Activated CD8-positive, alpha-beta memory T cell treated with anti-CD3 and anti-CD28 coated beads, Interleukin-2, amount 50 U/mL, for 4 hours (primary cell): ENCODE measurements at regions not wholly inside any gene's neighbourhood (a gene's known extent, or its start where the extent isn't known, plus 50 kb on each side); places are given as distances from the start of the nearest gene placed in this dataset.

ENCODE experiments used
- DNase-seq: peaks from one replicate; pipeline ENCODE4 v3.0.0-alpha.2; 2020

DNA sequence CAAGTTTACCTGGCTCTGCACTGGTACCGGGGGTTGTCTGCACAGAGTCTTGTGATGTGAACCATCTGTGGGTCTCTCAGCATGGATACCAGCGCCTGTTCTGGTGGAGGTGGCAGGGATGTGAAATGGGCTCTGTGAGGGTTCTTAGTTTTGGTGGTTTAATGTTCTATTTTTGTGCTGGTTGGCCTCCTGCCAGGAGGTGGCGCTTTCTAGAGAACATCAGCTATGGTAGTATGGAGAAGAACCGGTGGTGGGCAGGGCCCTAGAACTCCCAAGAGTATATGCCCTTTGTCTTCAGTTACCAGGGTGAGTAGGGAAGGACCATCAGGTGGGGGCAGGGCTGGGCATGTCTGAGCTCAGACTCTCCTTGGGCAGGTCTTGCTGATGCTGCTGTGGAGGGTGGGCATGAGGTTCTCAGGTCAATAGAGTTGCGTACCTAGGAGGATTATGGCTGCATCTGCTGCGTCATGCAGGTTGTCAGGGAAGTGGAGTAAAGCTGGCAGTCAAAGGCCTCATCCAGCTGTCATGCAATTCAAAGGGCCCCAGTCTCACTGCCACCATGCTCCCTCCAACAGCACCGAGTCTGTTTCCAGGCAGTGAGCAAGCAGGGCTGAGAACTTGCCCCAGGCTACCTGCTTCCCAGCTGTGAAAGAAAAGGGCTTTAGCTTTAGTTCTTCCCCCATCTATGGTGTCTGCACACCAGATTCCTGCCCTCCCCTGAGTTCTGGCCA is 278.0 kb downstream of the METTL4 start:
- no peak for DNase-seq

DNA sequence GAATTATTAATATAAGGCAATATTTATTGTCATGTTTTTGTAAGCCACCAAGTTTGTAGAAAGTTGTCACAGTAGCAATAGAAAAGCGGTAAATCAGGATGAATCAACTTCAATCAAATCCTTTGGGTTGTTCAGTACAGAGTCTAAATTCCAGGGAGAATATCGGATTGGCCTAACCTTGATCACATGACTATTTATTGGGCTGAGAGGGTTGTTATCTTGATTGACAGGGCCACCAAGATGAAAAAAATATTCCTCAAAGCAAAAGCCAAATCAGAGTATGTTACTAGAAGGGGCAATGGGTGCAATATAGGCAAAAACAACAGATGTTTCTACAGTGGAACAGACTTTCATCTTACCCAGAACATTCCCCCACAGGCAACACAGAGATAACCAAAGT is 270.0 kb downstream of the METTL4 start:
- DNase-seq, result no peak

DNA sequence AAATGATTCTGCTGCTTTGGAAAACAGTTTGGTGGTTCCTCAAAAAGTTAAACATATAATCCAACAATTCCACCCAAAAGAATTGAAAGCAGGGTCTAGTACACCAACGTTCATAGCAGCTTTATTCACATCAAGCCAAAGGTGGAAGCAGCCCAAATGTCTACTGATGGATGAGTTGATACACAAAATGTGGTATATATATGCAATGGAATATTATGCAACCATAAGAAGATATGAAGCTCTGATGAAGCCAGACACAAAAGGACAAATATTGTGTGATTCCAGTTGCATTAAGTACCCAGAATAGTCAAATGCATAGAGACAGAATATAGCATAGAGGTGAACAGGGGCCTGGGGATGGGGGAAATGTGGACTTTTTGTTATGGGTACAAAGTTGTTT is 269.3 kb downstream of the METTL4 start:
- no peak for DNase-seq

- no peak for DNase-seq
Measured at GRCh38 chr18:2302628-2303516, 268.4 kb downstream of the METTL4 start.

- no peak for DNase-seq
Measured at GRCh38 chr18:2303517-2304238, 267.6 kb downstream of the METTL4 start.

- no peak for DNase-seq
Measured at GRCh38 chr18:2304378-2305175, 266.7 kb downstream of the METTL4 start.

DNA sequence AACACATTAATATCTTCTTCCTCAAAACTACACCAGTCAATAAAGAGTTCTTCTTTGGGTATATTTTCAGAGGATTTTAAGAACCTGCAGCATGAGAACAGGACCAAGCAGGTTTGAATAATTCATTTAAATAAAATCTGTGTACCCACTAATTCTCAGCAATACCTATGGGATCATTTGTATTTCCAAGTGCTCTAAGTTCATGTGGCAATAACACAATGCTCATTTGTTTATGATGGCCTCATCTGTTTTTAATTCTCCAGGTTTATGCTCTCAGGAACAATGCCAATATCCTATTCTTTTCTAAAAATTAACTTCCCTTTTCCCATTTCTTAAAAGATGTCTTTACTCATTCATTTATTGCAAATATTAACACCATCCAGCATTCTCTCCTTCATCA is 264.7 kb downstream of the METTL4 start:
- no peak for DNase-seq

DNA sequence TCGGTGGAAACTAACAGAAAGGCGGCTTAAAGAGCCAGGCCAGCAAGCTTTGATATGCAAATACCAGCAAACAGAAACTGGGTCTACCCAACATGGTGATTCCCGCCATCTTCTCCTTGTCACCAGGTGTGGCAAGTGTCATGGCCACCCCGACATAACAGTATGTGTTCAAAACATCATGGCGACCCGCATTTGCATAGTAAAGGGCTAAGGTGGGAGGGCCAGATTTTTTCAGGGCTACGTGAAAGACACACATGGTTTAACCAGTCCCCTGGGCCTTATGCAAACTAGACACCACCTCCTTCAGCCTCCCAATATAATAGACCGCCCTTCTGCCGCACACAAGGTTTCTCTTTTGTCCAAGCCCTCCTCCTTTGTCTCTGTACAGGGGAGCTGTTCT is 260.4 kb downstream of the METTL4 start:
- DNase-seq, result no peak

GRCh38 chr18:2312440-2312839 is 258.9 kb downstream of the METTL4 start:
- no peak for DNase-seq

- no peak for DNase-seq
Measured at GRCh38 chr18:2313332-2313731, 258.0 kb downstream of the METTL4 start.

DNA sequence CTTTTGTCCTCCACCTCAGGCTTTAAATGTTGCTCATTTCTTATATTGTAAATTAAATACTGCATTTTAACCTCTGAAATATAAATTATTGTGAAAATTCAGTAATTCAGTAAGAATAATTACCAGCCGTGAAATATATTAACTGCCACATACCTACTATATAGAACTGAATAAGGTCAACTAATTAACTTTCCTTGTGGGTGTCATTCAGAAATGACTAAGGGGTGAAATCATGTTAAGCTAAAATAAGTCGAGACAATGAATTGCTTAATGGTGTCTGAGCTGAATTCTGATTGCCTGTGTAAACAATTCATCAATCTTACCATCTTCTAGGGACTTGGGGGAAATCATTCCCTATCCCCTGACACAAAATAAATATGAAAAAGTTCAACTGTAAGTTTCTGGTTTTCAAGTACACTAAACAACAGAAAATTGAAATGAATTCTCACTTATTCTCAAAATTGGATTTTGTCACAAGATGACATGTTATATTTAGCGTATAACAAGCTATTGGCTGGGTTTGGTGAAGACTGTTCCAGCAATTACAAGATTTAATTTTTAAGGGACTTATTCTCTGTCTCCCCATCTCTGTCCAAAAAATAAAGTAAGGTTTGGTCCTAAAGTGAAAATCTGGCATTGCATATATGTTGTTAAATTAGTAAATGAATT is 255.1 kb downstream of the METTL4 start:
- DNase-seq, result no peak

GRCh38 chr18:2316751-2317696 is 254.3 kb downstream of the METTL4 start:
- DNase-seq, result no peak

DNA sequence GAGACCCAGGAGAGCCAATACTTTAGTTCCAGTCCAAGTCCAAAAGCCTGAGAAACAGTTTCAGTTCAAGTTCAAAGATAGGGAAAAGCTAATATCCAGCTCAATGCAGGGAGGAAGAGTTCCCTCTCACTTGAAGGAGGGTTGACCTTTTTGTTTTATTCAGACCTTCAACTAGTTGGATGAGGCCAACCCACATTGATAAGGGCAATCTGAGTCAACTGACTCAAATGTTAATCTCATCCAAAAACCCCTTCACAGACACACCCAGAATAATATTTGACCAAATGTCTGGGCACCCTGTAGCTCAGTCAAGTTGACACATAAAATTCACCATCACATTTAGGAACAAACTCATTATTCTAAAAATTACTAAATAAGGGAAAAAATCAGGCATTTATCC is 246.8 kb downstream of the METTL4 start:
- no peak for DNase-seq

- no peak for DNase-seq
Measured at GRCh38 chr18:2325308-2325849, 245.9 kb downstream of the METTL4 start.

- DNase-seq, result no peak
Measured at GRCh38 chr18:2325933-2326332, 245.4 kb downstream of the METTL4 start.

GRCh38 chr18:2326999-2327398 is 244.3 kb downstream of the METTL4 start:
- no peak for DNase-seq

DNA sequence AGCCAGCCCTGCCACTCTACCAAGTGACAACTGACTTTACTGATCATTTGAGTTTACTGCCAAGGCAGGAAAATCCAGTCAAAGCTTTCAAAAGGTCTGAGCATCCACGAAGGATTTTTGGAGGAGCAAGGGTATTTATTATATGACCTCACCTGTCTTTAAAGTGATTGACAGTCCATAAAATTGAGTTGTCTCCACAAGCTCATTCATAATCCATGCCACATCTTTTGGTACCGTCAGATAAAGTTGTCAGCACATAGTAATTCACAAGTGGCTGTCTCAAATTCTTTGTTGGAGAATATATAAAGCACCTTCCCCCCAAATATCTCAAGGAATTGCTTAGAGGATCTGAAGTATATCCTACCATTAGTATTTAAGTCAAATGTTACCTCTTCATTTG is 240.5 kb downstream of the METTL4 start:
- no peak for DNase-seq

- no peak for DNase-seq
Measured at GRCh38 chr18:2331491-2331890, 239.8 kb downstream of the METTL4 start.

DNA sequence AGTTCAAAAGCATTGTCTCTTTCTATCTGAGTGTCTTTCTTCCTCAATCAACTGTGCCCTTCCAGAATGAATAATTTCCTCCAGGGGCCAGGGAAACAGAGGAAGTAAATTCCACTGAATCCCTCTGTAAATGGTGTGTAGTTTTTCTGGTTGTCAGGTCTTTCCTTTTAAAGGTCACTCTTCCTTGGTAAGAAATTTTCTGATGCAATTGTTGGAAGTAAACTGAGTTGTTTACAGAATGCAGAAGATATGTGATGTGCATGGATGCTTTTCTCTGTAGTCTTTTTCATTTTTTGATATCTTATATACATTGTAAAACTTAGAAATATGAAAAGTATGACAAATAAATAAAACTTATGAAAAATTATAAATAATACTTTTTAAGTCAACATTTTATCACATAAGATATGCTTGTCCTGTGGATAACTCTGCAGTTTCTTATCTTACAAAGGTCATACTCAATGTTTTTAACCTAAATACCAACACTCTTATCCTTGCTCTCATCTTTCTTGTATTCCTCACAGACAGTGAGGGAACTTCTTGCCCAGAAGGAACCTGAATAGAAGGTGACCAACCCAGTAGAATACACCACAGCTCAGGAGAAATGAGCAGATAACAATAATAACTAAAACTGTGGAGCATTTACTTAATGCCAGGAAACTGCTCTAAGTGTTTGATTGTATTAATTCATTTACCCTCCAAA is 234.5 kb downstream of the METTL4 start:
- DNase-seq, result no peak

GRCh38 chr18:2337552-2338141 is 233.7 kb downstream of the METTL4 start:
- peak; percentile 23 for DNase-seq
